OCI-LY1 (cell line): ENCODE measurements at regions not wholly inside any gene's neighbourhood (a gene's known extent, or its start where the extent isn't known, plus 50 kb on each side); places are given as distances from the start of the nearest gene placed in this dataset.

ENCODE experiments used
- H2AFZ ChIP-seq: fragments of 200-600 bp; sonication (generic), shearing (Covaris generic); 2 replicates; pipeline ENCODE4 v1.6.0; 2014; ENCODE audit warnings: antibody characterized with exemption, mild to moderate bottlenecking, low read length
- H3F3A ChIP-seq: fragments of 200-600 bp; sonication (generic), shearing (Covaris generic); 2 replicates; pipeline ENCODE4 v1.6.0; 2014; ENCODE audit warnings: mild to moderate bottlenecking, antibody characterized with exemption, low read length, moderate library complexity; ENCODE audit not compliant: insufficient read depth
- H3K27ac ChIP-seq: fragments of 200-600 bp; sonication (generic); 2 replicates; pipeline ENCODE4 v1.5.1; 2014; ENCODE audit warnings: low read length, mixed run types, mild to moderate bottlenecking, low read depth; ENCODE audit not compliant: poor library complexity, severe bottlenecking
- H3K27me3 ChIP-seq: fragments of 200-600 bp; sonication (generic); 2 replicates; pipeline ENCODE4 v1.6.0; 2014; ENCODE audit warnings: antibody characterized with exemption, mild to moderate bottlenecking, low read length, moderate library complexity; ENCODE audit not compliant: insufficient read depth
- H3K36me3 ChIP-seq: fragments of 200-600 bp; sonication (generic); 2 replicates; pipeline ENCODE4 v1.6.1; 2014; ENCODE audit warnings: mild to moderate bottlenecking, antibody characterized with exemption, low read length, moderate library complexity, mixed read lengths; ENCODE audit not compliant: insufficient read depth
- H3K4me1 ChIP-seq: fragments of 200-600 bp; sonication (generic); 2 replicates; pipeline ENCODE4 v1.5.1; 2014; ENCODE audit warnings: mild to moderate bottlenecking, low read length, moderate library complexity; ENCODE audit not compliant: insufficient read depth, severe bottlenecking
- H3K4me2 ChIP-seq: fragments of 200-600 bp; sonication (generic), shearing (Covaris generic); 2 replicates; pipeline ENCODE4 v1.6.1; 2014; ENCODE audit warnings: low read length
- H3K4me3 ChIP-seq: fragments of 200-600 bp; sonication (generic); 2 replicates; pipeline ENCODE4 v1.5.1; 2014; ENCODE audit warnings: low read length, low read depth, mild to moderate bottlenecking, mixed read lengths; ENCODE audit not compliant: poor library complexity, severe bottlenecking
- H3K79me2 ChIP-seq: fragments of 200-600 bp; shearing (Covaris generic); 2 replicates; pipeline ENCODE4 v1.6.1; 2016; ENCODE audit warnings: mixed run types, low read length, mixed read lengths; ENCODE audit not compliant: insufficient read depth
- H3K9ac ChIP-seq: fragments of 200-600 bp; sonication (generic), shearing (Covaris generic); 2 replicates; pipeline ENCODE4 v1.6.1; 2014; ENCODE audit warnings: mild to moderate bottlenecking, low read length, mixed read lengths
- H3K9me2 ChIP-seq: fragments of 200-600 bp; sonication (generic), shearing (Covaris generic); 2 replicates; pipeline ENCODE4 v1.6.1; 2014; ENCODE audit warnings: low read depth, mild to moderate bottlenecking, low read length, mixed read lengths
- H3K9me3 ChIP-seq: fragments of 200-600 bp; shearing (Covaris generic); 2 replicates; pipeline ENCODE4 v1.6.1; 2014; ENCODE audit warnings: low read length, mixed read lengths
- H4K20me1 ChIP-seq: fragments of 200-600 bp; sonication (generic), shearing (Covaris generic); 2 replicates; pipeline ENCODE4 v1.6.0; 2016; ENCODE audit warnings: mild to moderate bottlenecking, low read length; ENCODE audit not compliant: insufficient read depth
- EZH2 ChIP-seq: fragments of 200-600 bp; sonication (generic), shearing (Covaris generic); IDR thresholded peaks from 2 replicates; pipeline ENCODE4 v1.8.0; 2017; ENCODE audit warnings: borderline replicate concordance, mixed run types, mild to moderate bottlenecking, antibody characterized with exemption, low read length, moderate library complexity, mixed read lengths
- TF ChIP-seq, protein P1 (sequence below): fragments of 200-600 bp; sonication (generic), shearing (Covaris generic); IDR thresholded peaks from 2 replicates; pipeline ENCODE4 v1.5.1; 2017; ENCODE audit warnings: mild to moderate bottlenecking, antibody characterized with exemption, low read length, moderate library complexity, mixed read lengths

DNA sequence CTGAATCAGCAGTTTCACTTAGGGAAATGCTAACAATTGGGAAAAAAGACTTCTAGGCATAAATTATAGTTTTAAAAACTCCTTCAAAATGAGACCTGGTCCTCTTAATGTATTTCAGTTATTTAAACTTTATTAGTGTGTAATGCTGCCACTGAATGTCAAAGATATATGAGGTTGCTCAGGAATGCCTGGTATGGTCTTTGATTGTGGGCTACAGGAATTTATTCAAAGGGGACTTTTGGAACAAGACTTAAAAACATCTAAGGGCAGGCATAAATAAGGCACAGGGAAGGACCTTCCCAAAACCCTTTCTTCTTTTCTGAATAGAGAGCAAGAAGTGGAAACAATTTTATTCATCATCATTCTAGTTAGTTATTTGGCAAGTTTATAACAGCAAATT lies 439.1 kb downstream of the TLL1 start:
- H3K4me1 ChIP-seq: peaks cover 4% of the 10 kb centered on the region
- H3K4me2 ChIP-seq: no peak overlapping the region
- no peaks in the 10 kb centered on the region for H3K9me2 ChIP-seq
- no peaks in the 10 kb centered on the region for H4K20me1 ChIP-seq
- H3K27me3 ChIP-seq: no peaks in the 10 kb centered on the region
- no peak overlapping the region for H3K9ac ChIP-seq
- no peak overlapping the region for H2AFZ ChIP-seq
- H3F3A ChIP-seq: no peaks in the 10 kb centered on the region
- H3K9me3 ChIP-seq: no peaks in the 10 kb centered on the region
- no peak overlapping the region for H3K4me3 ChIP-seq
- H3K36me3 ChIP-seq: no peaks in the 10 kb centered on the region
- H3K27ac ChIP-seq: no peak overlapping the region
- H3K79me2 ChIP-seq: no peaks in the 10 kb centered on the region
- TF ChIP-seq, protein P1, sequence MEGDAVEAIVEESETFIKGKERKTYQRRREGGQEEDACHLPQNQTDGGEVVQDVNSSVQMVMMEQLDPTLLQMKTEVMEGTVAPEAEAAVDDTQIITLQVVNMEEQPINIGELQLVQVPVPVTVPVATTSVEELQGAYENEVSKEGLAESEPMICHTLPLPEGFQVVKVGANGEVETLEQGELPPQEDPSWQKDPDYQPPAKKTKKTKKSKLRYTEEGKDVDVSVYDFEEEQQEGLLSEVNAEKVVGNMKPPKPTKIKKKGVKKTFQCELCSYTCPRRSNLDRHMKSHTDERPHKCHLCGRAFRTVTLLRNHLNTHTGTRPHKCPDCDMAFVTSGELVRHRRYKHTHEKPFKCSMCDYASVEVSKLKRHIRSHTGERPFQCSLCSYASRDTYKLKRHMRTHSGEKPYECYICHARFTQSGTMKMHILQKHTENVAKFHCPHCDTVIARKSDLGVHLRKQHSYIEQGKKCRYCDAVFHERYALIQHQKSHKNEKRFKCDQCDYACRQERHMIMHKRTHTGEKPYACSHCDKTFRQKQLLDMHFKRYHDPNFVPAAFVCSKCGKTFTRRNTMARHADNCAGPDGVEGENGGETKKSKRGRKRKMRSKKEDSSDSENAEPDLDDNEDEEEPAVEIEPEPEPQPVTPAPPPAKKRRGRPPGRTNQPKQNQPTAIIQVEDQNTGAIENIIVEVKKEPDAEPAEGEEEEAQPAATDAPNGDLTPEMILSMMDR: no peak
- TF ChIP-seq EZH2: no peak

DNA sequence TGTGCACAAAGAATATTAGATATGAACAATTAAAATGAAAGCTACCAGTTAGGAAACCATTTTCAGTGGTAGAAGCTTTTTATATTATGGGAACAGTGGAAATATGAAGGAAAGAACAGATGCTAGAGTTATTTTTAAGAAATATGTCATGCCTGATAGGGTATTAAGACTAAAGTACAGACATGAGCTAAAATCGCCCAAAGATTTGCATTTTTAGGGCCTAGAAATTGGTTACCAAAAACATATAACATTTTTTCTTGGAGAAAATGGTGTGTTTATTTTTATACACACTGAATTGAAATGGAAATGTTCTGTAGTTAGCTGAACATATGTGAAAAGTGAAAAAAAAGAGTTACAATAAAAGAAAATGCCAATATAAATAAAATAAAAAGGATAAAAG lies 441.9 kb downstream of the TLL1 start:
- H3K79me2 ChIP-seq: no peaks in the 10 kb centered on the region
- no peak overlapping the region for H2AFZ ChIP-seq
- H4K20me1 ChIP-seq: no peaks in the 10 kb centered on the region
- H3K9me3 ChIP-seq: no peaks in the 10 kb centered on the region
- H3K27me3 ChIP-seq: no peaks in the 10 kb centered on the region
- no peaks in the 10 kb centered on the region for H3K9me2 ChIP-seq
- no peaks in the 10 kb centered on the region for H3K4me1 ChIP-seq
- no peak overlapping the region for H3K9ac ChIP-seq
- H3F3A ChIP-seq: no peaks in the 10 kb centered on the region
- H3K4me3 ChIP-seq: no peak overlapping the region
- TF ChIP-seq, protein P1: no peak
- TF ChIP-seq EZH2: no peak
- no peak overlapping the region for H3K4me2 ChIP-seq
- H3K27ac ChIP-seq: no peak overlapping the region
- H3K36me3 ChIP-seq: no peaks in the 10 kb centered on the region

DNA sequence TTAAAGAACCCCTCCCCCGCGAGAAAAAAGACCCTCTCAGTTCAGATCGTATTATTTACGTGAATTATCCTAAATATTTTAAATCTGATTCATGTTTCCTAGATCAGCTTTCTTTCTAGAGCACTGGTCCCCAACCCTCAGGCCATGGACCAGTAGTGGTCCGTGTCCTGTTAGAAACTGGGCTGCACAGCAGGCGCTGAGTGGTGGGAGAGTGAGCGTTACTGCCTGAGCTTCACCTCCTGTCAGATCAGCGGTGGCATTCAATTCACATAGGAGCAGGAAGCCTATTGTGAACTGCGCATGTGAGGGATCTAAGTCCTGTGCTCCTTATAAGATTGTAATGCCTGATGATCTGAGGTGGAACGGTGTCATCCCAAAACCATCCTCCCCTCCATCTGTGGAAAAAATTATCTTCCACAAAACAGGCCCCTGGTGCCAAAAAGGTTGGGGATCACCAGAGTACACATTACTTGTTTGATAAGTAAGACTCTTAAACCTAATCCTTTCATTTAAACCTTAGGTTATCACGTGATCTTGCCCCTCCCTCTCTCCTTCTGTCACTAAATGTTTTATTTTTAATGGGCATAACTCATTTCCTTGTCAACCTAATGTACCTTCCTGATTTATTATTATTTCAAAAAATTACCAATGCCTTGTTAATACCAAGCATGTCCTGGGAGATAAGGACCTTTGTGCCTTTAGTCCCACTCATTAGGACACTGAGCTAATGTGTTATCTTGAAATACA lies 442.9 kb downstream of the TLL1 start:
- no peaks in the 10 kb centered on the region for H3F3A ChIP-seq
- H3K4me3 ChIP-seq: no peak overlapping the region
- H3K79me2 ChIP-seq: no peaks in the 10 kb centered on the region
- H3K9me3 ChIP-seq: no peaks in the 10 kb centered on the region
- no peaks in the 10 kb centered on the region for H3K9me2 ChIP-seq
- TF ChIP-seq, protein P1: no peak
- TF ChIP-seq EZH2: no peak
- H3K36me3 ChIP-seq: no peaks in the 10 kb centered on the region
- H3K27me3 ChIP-seq: no peaks in the 10 kb centered on the region
- H3K4me2 ChIP-seq: no peak overlapping the region
- no peak overlapping the region for H2AFZ ChIP-seq
- no peaks in the 10 kb centered on the region for H3K4me1 ChIP-seq
- no peaks in the 10 kb centered on the region for H4K20me1 ChIP-seq
- no peak overlapping the region for H3K27ac ChIP-seq
- no peak overlapping the region for H3K9ac ChIP-seq
